Neuron (in vitro differentiated cells): ENCODE measurements at regions not wholly inside any gene's neighbourhood (a gene's known extent, or its start where the extent isn't known, plus 50 kb on each side); places are given as distances from the start of the nearest gene placed in this dataset.

Experiments used
- H2AFZ ChIP-seq: one replicate; pipeline ENCODE4 v1.6.1; 2013; ENCODE audit warnings: low read depth, mild to moderate bottlenecking, inconsistent platforms, low read length, moderate library complexity
- H3K27me3 ChIP-seq: one replicate; pipeline ENCODE4 v1.6.1; 2013; ENCODE audit warnings: low read length; ENCODE audit not compliant: insufficient read depth
- H3K36me3 ChIP-seq: one replicate; pipeline ENCODE4 v1.6.1; 2013; ENCODE audit warnings: low read length; ENCODE audit not compliant: insufficient read depth
- H3K4me1 ChIP-seq: one replicate; pipeline ENCODE4 v1.6.1; 2013; ENCODE audit warnings: low read length; ENCODE audit not compliant: insufficient read depth
- H3K4me3 ChIP-seq: 2 replicates; pipeline ENCODE4 v1.5.1; 2013; ENCODE audit warnings: mild to moderate bottlenecking, low read length, moderate library complexity
- H3K9me3 ChIP-seq: one replicate; pipeline ENCODE4 v1.6.1; 2013; ENCODE audit warnings: low read length

DNA sequence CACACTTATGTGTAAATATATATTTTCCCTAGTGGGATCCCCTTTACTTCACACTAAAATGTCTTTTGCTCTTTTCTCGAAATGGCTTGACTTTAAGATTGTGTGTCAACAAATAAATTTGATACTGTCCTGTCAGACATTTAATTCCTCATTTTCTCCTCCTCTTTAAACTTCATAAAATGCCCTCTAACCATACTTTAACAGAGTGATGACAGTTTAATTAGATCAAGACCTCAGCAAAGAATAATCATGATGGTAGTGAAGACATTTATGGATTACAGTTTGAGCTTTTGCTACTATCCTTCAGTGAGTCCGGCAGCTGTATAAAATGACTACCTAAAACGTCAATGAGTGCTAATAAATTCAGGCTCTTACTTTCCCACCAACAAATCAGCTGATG lies 113.1 kb upstream of the ADGRL3 start:
- Histone ChIP-seq H3K4me3 (no peak overlapping the region), H3K4me1 (no peaks in the 10 kb centered on the region), H2AFZ (no peak overlapping the region), H3K9me3 (no peaks in the 10 kb centered on the region), H3K27me3 (no peaks in the 10 kb centered on the region), H3K36me3 (no peaks in the 10 kb centered on the region)

DNA sequence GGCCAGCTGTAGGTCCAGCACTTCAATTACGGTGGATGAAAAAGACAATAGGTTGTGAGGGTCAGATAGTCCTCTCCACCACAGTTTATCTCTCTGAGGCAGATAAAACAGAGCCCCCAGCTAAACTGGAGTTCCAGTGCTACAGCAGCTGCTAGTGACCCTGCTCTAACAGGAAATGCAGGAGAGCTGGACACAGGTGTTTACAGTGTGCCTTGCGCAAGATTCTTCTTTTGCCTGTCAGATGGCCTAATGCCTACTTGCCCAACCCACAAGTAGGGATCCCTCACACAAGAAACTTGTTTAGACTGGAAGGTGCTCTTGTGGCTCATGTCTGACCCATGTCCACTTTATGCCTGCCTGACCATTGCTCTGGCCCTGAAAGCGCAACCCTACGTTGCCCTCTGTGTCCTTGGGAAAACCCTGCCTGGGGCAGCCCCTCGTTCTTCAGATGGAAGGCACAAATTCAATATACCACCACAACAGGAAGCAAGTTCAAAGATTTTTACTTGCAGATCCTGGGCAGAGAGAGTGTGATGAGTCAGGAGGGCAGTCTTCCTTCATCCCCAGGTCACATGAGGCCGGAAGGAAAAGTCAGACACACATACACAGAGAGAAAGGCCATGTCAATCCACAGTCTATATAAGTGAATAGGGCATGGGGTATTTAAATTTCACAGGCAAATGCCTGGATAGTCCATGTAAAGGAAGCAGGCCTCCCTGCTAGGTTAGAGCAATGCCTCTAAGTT lies 105.1 kb upstream of the ADGRL3 start:
- H2AFZ ChIP-seq, result no peak overlapping the region

DNA sequence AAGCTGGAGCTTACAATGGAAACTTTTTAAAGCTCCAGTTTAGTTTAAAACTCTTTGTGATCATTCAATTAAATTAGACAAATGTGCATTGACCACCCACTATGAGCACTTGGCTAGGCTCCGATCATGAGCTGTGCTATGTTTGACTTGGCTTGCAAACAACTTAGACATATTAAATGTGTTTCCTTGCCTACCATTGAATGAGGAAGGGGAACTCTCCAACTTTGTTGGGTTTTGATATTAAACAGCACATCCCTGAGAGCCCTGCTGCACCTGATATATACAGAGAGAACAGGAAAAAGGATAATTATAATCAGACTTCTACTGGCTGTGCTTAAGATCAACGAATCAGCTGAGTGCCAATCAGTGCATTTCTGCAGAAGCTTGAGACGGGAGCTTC lies 71.4 kb upstream of the ADGRL3 start:
- H3K4me3 ChIP-seq, result no peak overlapping the region
- no peaks in the 10 kb centered on the region for H3K27me3 ChIP-seq
- H3K9me3 ChIP-seq, result no peaks in the 10 kb centered on the region
- H3K36me3 ChIP-seq, result no peaks in the 10 kb centered on the region
- H3K4me1 ChIP-seq, result peaks cover 3% of the 10 kb centered on the region
- no peak overlapping the region for H2AFZ ChIP-seq

More for the DNA sequence above, 105.1 kb upstream of the ADGRL3 start:
- H3K4me3 ChIP-seq, result no peak overlapping the region
- H3K27me3 ChIP-seq, result no peaks in the 10 kb centered on the region
- H3K9me3 ChIP-seq, result no peaks in the 10 kb centered on the region
- no peaks in the 10 kb centered on the region for H3K36me3 ChIP-seq
- H3K4me1 ChIP-seq, result no peaks in the 10 kb centered on the region

DNA sequence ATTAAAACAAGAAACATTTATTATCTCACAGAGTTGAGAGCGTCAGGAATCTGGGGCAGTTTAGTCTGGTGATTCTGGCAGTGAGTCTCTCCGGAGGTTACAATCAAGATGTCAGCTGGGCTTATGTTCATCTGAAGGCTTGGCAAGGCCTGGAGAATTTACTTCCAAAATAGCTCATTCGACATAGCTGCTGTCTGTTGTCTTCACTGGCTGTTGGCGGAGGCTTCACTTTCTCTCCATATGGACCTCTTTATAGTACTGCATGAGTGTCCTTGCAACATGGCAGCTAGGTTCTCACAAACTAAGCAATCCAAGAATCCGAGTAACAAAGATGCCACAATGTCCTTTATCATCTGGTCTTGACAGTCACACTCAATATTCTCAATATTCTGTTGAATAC lies 70.2 kb upstream of the ADGRL3 start:
- Histone ChIP-seq H3K27me3 (no peaks in the 10 kb centered on the region), H3K4me1 (peaks cover 3% of the 10 kb centered on the region), H3K36me3 (no peaks in the 10 kb centered on the region), H3K4me3 (no peak overlapping the region), H2AFZ (no peak overlapping the region), H3K9me3 (no peaks in the 10 kb centered on the region)

DNA sequence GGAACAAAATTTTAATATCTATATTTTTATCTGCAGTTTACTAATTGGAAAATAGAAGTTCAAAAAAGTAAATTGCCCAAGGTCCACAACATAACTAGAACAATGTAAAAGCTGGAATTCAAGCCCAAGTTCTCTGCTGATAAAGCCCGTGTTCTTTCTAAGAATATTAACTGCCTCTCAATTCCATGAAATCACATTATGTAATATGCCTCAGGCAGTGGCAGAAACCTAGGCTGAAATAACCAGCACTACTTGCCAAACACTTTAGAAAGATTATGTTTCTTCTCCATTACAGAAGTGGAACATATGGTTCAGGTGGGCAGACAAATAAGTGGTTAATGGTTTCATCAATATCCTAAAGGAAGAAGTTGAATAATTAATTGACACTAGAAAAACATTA lies 56.7 kb upstream of the ADGRL3 start:
- H2AFZ ChIP-seq, result no peak overlapping the region
- no peaks in the 10 kb centered on the region for H3K36me3 ChIP-seq
- no peaks in the 10 kb centered on the region for H3K4me1 ChIP-seq
- H3K9me3 ChIP-seq, result no peaks in the 10 kb centered on the region
- no peak overlapping the region for H3K4me3 ChIP-seq
- H3K27me3 ChIP-seq, result no peaks in the 10 kb centered on the region

DNA sequence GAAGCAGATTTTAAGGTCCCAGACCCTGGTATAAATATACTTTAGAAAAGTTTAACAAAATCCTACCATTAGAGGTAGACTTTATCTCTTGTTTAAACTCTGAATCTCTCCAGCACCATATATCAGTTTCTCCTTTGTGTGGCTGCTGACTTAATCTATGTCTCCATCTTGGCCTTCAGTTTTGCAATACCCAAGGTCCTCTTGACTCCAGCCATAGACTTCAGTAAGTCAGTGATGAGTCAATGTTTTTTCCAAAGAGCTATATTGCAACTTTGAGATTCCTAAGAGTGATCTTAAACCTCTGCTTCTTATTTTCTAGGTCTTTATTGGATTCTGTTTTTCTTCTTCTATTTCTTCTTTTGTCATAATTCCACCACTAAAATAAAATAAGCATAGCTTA lies 50.8 kb upstream of the ADGRL3 start:
- Histone ChIP-seq H2AFZ (no peak overlapping the region), H3K4me3 (no peak overlapping the region), H3K36me3 (no peaks in the 10 kb centered on the region), H3K27me3 (no peaks in the 10 kb centered on the region), H3K9me3 (no peaks in the 10 kb centered on the region), H3K4me1 (no peaks in the 10 kb centered on the region)
